CD14-positive monocyte (primary cell): ENCODE measurements at regions not wholly inside any gene's neighbourhood (a gene's known extent, or its start where the extent isn't known, plus 50 kb on each side); places are given as distances from the start of the nearest gene placed in this dataset.

Experiments
- DNase-seq, 3 donors: peaks; one replicate each; pipeline ENCODE4 v3.0.0-alpha.2; 2011 to 2022
- H2AFZ ChIP-seq: 2 replicates; pipeline ENCODE4 v1.6.0; 2012; ENCODE audit warnings: mild to moderate bottlenecking, low read depth, low read length, inconsistent platforms; ENCODE audit not compliant: insufficient read depth, poor library complexity, severe bottlenecking
- H3K27ac ChIP-seq, 2 donors: 1 replicate in 1 of 2; 2 replicates in 1 of 2; pipeline ENCODE4 v1.5.1; 2012 to 2013; ENCODE audit warnings: low read length in 2 of 2, control low read depth in 1 of 2, inconsistent platforms in 1 of 2, low read depth in 1 of 2, mild to moderate bottlenecking in 1 of 2
- H3K27me3 ChIP-seq, 2 donors: one replicate each; pipeline versions ENCODE4 v1.6.0 to v1.6.1; 2011 to 2013; ENCODE audit warnings: low read length in 2 of 2; ENCODE audit not compliant: control insufficient read depth in 2 of 2, insufficient read depth in 2 of 2
- H3K36me3 ChIP-seq, 2 donors: replicated peaks in 1 of 2; 1 replicate in 1 of 2; 2 replicates in 1 of 2; pipeline versions ENCODE4 v1.5.1 to v1.6.1; 2012 to 2013; ENCODE audit warnings: low read length in 2 of 2, control low read depth in 1 of 2, inconsistent platforms in 1 of 2, mild to moderate bottlenecking in 1 of 2; ENCODE audit not compliant: insufficient read depth in 2 of 2, control insufficient read depth in 1 of 2
- H3K4me1 ChIP-seq, 2 donors: 1 replicate in 1 of 2; 2 replicates in 1 of 2; pipeline versions ENCODE4 v1.5.1 to v1.6.1; 2012 to 2013; ENCODE audit warnings: low read length in 2 of 2, control low read depth in 1 of 2, inconsistent platforms in 1 of 2, mild to moderate bottlenecking in 1 of 2, moderate library complexity in 1 of 2; ENCODE audit not compliant: insufficient read depth in 2 of 2, control insufficient read depth in 1 of 2
- H3K4me2 ChIP-seq: replicated peaks from 2 replicates; pipeline ENCODE3; 2012; ENCODE audit warnings: low read length, moderate library complexity, mild to moderate bottlenecking; ENCODE audit not compliant: poor library complexity, severe bottlenecking; ENCODE audit errors: extremely low read depth
- H3K4me3 ChIP-seq, 3 experiments: fragments of 200-600 bp in 1 of 3; sonication (generic) in 1 of 3; replicated peaks in 1 of 3; 1 replicate in 2 of 3; 2 replicates in 1 of 3; pipeline ENCODE4 v1.5.1; 2011 to 2013; ENCODE audit warnings: low read length in 3 of 3, mild to moderate bottlenecking in 3 of 3, control low read depth in 2 of 3, low read depth in 2 of 3, inconsistent platforms in 1 of 3, moderate library complexity in 1 of 3
- H3K79me2 ChIP-seq: 2 replicates; pipeline ENCODE4 v1.6.0; 2012; ENCODE audit warnings: mild to moderate bottlenecking, control low read depth, inconsistent platforms, low read length, moderate library complexity; ENCODE audit not compliant: insufficient read depth
- H3K9ac ChIP-seq: 2 replicates; pipeline ENCODE4 v1.6.0; 2017; ENCODE audit warnings: low read length, mild to moderate bottlenecking; ENCODE audit not compliant: insufficient read depth, poor library complexity, severe bottlenecking
- H3K9me3 ChIP-seq, 2 donors: replicated peaks in 1 of 2; 1 replicate in 1 of 2; 2 replicates in 1 of 2; pipeline versions ENCODE4 v1.5.1 to v1.6.1; 2012 to 2013; ENCODE audit warnings: low read length in 2 of 2, control low read depth in 1 of 2; ENCODE audit not compliant: control insufficient read depth in 1 of 2, insufficient read depth in 1 of 2
- H4K20me1 ChIP-seq: 2 replicates; pipeline ENCODE4 v1.6.0; 2012; ENCODE audit warnings: mild to moderate bottlenecking, low read length, control low read depth, moderate library complexity; ENCODE audit not compliant: insufficient read depth
- H3K27ac Mint-ChIP-seq, 7 donors: one replicate each; pipeline ENCODE4 v1.8.0; 2020; ENCODE audit warnings: mild to moderate bottlenecking in 7 of 7, mixed read lengths in 7 of 7, moderate library complexity in 6 of 7, inconsistent platforms in 2 of 7
- H3K27me3 Mint-ChIP-seq, 3 donors: one replicate each; pipeline ENCODE4 v1.8.0; 2021 to 2022; ENCODE audit warnings: low read depth in 3 of 3, mild to moderate bottlenecking in 3 of 3, mixed read lengths in 3 of 3, moderate library complexity in 3 of 3, inconsistent platforms in 1 of 3
- H3K36me3 Mint-ChIP-seq, 2 donors: one replicate each; pipeline ENCODE4 v1.8.0; 2020; ENCODE audit warnings: mixed read lengths in 2 of 2, inconsistent platforms in 1 of 2, mild to moderate bottlenecking in 1 of 2
- H3K4me1 Mint-ChIP-seq: one replicate; pipeline ENCODE4 v1.8.0; 2020; ENCODE audit warnings: mild to moderate bottlenecking, mixed read lengths
- H3K4me3 Mint-ChIP-seq, 2 donors: one replicate each; pipeline ENCODE4 v1.8.0; 2020; ENCODE audit warnings: mild to moderate bottlenecking in 2 of 2, mixed read lengths in 2 of 2, moderate library complexity in 1 of 2
- H3K9me3 Mint-ChIP-seq, 7 donors: one replicate each; pipeline ENCODE4 v1.8.0; 2020 to 2022; ENCODE audit warnings: mixed read lengths in 7 of 7, mild to moderate bottlenecking in 6 of 7, moderate library complexity in 6 of 7, inconsistent platforms in 2 of 7
- WGBS: methylation state at CpG from one replicate; pipeline ENCODE4 v1.1.5; 2013; ENCODE audit warnings: missing lambda C conversion rate; ENCODE audit not compliant: insufficient coverage; 5-methylcytosine and 5-hydroxymethylcytosine counted together
- intact Hi-C, 2 donors: fragments of 100-400 bp; cut with micrococcal nuclease; formaldehyde crosslinking; loops; one replicate each; pipeline versions ENCODE4 v1.15.0 to v1.15.1; 2023
- TF ChIP-seq, protein P1 (sequence below): fragments of 200-600 bp; IDR thresholded peaks from one replicate; pipeline ENCODE4 v1.8.0; 2022; ENCODE audit warnings: antibody characterized with exemption, mild to moderate bottlenecking

DNA sequence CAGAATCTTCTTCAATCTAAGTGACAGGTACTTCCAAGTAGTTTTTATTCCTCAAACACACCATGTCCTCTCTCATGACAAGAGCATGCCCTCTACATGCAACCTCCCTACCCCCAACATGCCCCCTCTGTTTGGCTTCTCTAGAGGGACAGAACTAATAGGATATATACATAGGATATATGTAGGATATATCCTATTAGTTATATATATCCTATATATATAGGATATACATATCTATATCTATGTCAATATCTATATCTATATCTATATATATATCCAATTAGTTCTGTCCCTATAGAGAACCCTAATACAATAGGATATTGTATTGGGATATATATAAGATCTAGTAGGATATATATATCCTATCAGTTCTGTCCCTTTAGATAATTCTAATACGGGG lies 701.9 kb upstream of the MIR17HG start:
- H3K36me3 ChIP-seq = no peaks in the 10 kb centered on the region
- H3K4me1 ChIP-seq = no peaks in the 10 kb centered on the region
- Mint-ChIP-seq H3K4me3 (no peak overlapping the region), H3K36me3 (no peaks in the 10 kb centered on the region), H3K9me3 (peaks cover 10 to 20% (median 15%) of the 10 kb centered on the region in 7 donors), H3K27ac (no peak overlapping the region), H3K4me1 (no peaks in the 10 kb centered on the region), H3K27me3 (peaks cover 0 to 2% (median 0%) of the 10 kb centered on the region in 3 donors)
- no peaks in the 10 kb centered on the region for H3K27me3 ChIP-seq
- H3K27ac ChIP-seq = no peak overlapping the region
- H3K79me2 ChIP-seq = no peaks in the 10 kb centered on the region
- no peak overlapping the region for H3K4me2 ChIP-seq
- DNase-seq = no peak
- H4K20me1 ChIP-seq = no peaks in the 10 kb centered on the region
- intact Hi-C loops = no loop called here
- TF ChIP-seq, protein P1, sequence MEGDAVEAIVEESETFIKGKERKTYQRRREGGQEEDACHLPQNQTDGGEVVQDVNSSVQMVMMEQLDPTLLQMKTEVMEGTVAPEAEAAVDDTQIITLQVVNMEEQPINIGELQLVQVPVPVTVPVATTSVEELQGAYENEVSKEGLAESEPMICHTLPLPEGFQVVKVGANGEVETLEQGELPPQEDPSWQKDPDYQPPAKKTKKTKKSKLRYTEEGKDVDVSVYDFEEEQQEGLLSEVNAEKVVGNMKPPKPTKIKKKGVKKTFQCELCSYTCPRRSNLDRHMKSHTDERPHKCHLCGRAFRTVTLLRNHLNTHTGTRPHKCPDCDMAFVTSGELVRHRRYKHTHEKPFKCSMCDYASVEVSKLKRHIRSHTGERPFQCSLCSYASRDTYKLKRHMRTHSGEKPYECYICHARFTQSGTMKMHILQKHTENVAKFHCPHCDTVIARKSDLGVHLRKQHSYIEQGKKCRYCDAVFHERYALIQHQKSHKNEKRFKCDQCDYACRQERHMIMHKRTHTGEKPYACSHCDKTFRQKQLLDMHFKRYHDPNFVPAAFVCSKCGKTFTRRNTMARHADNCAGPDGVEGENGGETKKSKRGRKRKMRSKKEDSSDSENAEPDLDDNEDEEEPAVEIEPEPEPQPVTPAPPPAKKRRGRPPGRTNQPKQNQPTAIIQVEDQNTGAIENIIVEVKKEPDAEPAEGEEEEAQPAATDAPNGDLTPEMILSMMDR = no peak
- WGBS = no CpG with 5 or more reads among the region's 1 CpG
- peaks cover 0 to 8% of the 10 kb centered on the region in 2 donors for H3K9me3 ChIP-seq
- no peak overlapping the region for H3K9ac ChIP-seq
- no peak overlapping the region for H3K4me3 ChIP-seq
- no peak overlapping the region for H2AFZ ChIP-seq

DNA sequence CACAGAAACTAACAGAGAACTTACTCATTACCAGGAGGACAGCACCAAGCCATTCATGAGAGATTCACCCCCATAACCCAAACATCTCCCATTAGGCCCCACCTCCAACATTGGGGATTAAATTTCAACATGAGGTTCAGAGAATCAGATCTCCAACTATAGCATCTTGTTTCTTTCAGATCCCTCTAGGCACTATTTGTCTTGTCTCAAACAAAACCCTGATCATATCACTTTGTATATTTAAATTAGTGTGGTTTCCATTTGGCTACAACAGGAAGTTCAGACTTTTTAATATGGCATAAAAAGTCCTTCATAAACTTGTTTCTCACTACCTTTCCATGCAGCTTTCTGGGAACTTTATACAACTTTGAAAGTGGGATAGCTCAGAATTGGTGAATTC lies 699.0 kb upstream of the MIR17HG start:
- TF ChIP-seq, protein P1 = no peak
- Histone ChIP-seq H3K4me2 (no peak overlapping the region), H3K9ac (no peak overlapping the region), H3K27me3 (no peaks in the 10 kb centered on the region), H4K20me1 (no peaks in the 10 kb centered on the region), H3K27ac (no peak overlapping the region), H3K4me3 (no peak overlapping the region), H3K79me2 (no peaks in the 10 kb centered on the region), H3K4me1 (no peaks in the 10 kb centered on the region), H3K9me3 (peaks cover 10 to 19% of the 10 kb centered on the region in 2 donors), H2AFZ (no peak overlapping the region), H3K36me3 (no peaks in the 10 kb centered on the region)
- peaks cover 0 to under 1% (median 0%) of the 10 kb centered on the region in 3 donors for H3K27me3 Mint-ChIP-seq
- no peaks in the 10 kb centered on the region for H3K4me1 Mint-ChIP-seq
- H3K4me3 Mint-ChIP-seq = no peak overlapping the region
- H3K36me3 Mint-ChIP-seq = no peaks in the 10 kb centered on the region
- H3K9me3 Mint-ChIP-seq = peaks cover 9 to 26% (median 20%) of the 10 kb centered on the region in 7 donors
- intact Hi-C loops = no loop called here
- H3K27ac Mint-ChIP-seq = no peak overlapping the region
- DNase-seq = no peak
